ENCODE measurements at regions not wholly inside any gene's neighbourhood (a gene's known extent, or its start where the extent isn't known, plus 50 kb on each side); places are given as distances from the start of the nearest gene placed in this dataset.

- no peak for TF ChIP-seq POLR2A (IDR thresholded peaks at IDR 0.05)
- TF ChIP-seq, protein P1, sequence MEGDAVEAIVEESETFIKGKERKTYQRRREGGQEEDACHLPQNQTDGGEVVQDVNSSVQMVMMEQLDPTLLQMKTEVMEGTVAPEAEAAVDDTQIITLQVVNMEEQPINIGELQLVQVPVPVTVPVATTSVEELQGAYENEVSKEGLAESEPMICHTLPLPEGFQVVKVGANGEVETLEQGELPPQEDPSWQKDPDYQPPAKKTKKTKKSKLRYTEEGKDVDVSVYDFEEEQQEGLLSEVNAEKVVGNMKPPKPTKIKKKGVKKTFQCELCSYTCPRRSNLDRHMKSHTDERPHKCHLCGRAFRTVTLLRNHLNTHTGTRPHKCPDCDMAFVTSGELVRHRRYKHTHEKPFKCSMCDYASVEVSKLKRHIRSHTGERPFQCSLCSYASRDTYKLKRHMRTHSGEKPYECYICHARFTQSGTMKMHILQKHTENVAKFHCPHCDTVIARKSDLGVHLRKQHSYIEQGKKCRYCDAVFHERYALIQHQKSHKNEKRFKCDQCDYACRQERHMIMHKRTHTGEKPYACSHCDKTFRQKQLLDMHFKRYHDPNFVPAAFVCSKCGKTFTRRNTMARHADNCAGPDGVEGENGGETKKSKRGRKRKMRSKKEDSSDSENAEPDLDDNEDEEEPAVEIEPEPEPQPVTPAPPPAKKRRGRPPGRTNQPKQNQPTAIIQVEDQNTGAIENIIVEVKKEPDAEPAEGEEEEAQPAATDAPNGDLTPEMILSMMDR (IDR thresholded peaks at IDR 0.05) = no peak
These were observed 526.7 kb upstream of the SETBP1 start for GRCh38 chr18:44153981-44154380.

Data from transverse colon (tissue), 3 donors.